Mesenchymal stem cell (in vitro differentiated cells and primary cell): ENCODE measurements at regions not wholly inside any gene's neighbourhood (a gene's known extent, or its start where the extent isn't known, plus 50 kb on each side); places are given as distances from the start of the nearest gene placed in this dataset.

Experiments used
- DNase-seq: peaks from one replicate; pipeline ENCODE4 v3.0.0-alpha.2; 2013
- H2AFZ ChIP-seq: one replicate; pipeline ENCODE4 v1.6.1; 2013; ENCODE audit warnings: low read depth, mild to moderate bottlenecking, control low read depth, inconsistent platforms, low read length, moderate library complexity
- H2AK5ac ChIP-seq: 2 replicates; pipeline ENCODE4 v1.6.1; 2013; ENCODE audit warnings: low read length, moderate library complexity, mild to moderate bottlenecking, inconsistent platforms; ENCODE audit not compliant: severe bottlenecking
- H2BK120ac ChIP-seq: one replicate; pipeline ENCODE4 v1.6.1; 2013; ENCODE audit warnings: low read depth, mild to moderate bottlenecking, inconsistent platforms, low read length, moderate library complexity
- H2BK12ac ChIP-seq, 2 experiments: one replicate each; pipeline ENCODE4 v1.6.1; 2013; ENCODE audit warnings: inconsistent platforms in 2 of 2, low read length in 2 of 2, mild to moderate bottlenecking in 2 of 2, moderate library complexity in 2 of 2, control low read depth in 1 of 2
- H2BK15ac ChIP-seq: one replicate; pipeline ENCODE4 v1.6.1; 2013; ENCODE audit warnings: mild to moderate bottlenecking, low read depth, inconsistent platforms; ENCODE audit not compliant: poor library complexity, severe bottlenecking
- H2BK5ac ChIP-seq: 2 replicates; pipeline ENCODE4 v1.6.1; 2013; ENCODE audit warnings: low read depth, mild to moderate bottlenecking, low read length, control low read depth, inconsistent platforms; ENCODE audit not compliant: poor library complexity, severe bottlenecking
- H3K14ac ChIP-seq, 2 experiments: one replicate each; pipeline ENCODE4 v1.6.1; 2013; ENCODE audit warnings: inconsistent platforms in 2 of 2, low read length in 2 of 2, control low read depth in 1 of 2, mild to moderate bottlenecking in 1 of 2, moderate library complexity in 1 of 2
- H3K18ac ChIP-seq, 2 experiments: one replicate each; pipeline ENCODE4 v1.6.1; 2013; ENCODE audit warnings: inconsistent platforms in 2 of 2, low read length in 2 of 2, control low read depth in 1 of 2, low read depth in 1 of 2, mild to moderate bottlenecking in 1 of 2
- H3K23ac ChIP-seq, 2 experiments: one replicate each; pipeline ENCODE4 v1.6.1; 2013; ENCODE audit warnings: inconsistent platforms in 2 of 2, low read length in 2 of 2, mild to moderate bottlenecking in 2 of 2, moderate library complexity in 2 of 2, control low read depth in 1 of 2
- H3K27ac ChIP-seq: 2 replicates; pipeline ENCODE4 v1.5.1; 2013; ENCODE audit warnings: mild to moderate bottlenecking, moderate library complexity, low read length, control low read depth, inconsistent platforms; ENCODE audit not compliant: poor library complexity, severe bottlenecking
- H3K27me3 ChIP-seq, 2 experiments: 2 replicates each; pipeline versions ENCODE4 v1.6.1 to v1.7.0; 2013; ENCODE audit warnings: low read length in 2 of 2, mild to moderate bottlenecking in 2 of 2, moderate library complexity in 2 of 2, control low read depth in 1 of 2, inconsistent platforms in 1 of 2; ENCODE audit not compliant: control insufficient read depth in 1 of 2, insufficient read depth in 1 of 2
- H3K36me3 ChIP-seq, 2 experiments: 2 replicates each; pipeline versions ENCODE4 v1.6.1 to v1.7.0; 2013; ENCODE audit warnings: low read length in 2 of 2, control low read depth in 1 of 2, inconsistent platforms in 1 of 2, low read depth in 1 of 2, mild to moderate bottlenecking in 1 of 2; ENCODE audit not compliant: insufficient read depth in 2 of 2, control insufficient read depth in 1 of 2
- H3K4ac ChIP-seq, 2 experiments: one replicate each; pipeline ENCODE4 v1.6.1; 2013; ENCODE audit warnings: inconsistent platforms in 2 of 2, low read length in 2 of 2, mild to moderate bottlenecking in 2 of 2, moderate library complexity in 2 of 2, control low read depth in 1 of 2, low read depth in 1 of 2
- H3K4me1 ChIP-seq: 2 replicates; pipeline ENCODE4 v1.6.1; 2013; ENCODE audit warnings: low read depth, low read length, control low read depth; ENCODE audit not compliant: control insufficient read depth, insufficient read depth
- H3K4me2 ChIP-seq: 2 replicates; pipeline ENCODE4 v1.6.1; 2013; ENCODE audit warnings: low read length, mild to moderate bottlenecking, inconsistent platforms; ENCODE audit not compliant: poor library complexity, severe bottlenecking
- H3K4me3 ChIP-seq, 2 experiments: 2 replicates each; pipeline versions ENCODE4 v1.5.1 to v1.7.0; 2013; ENCODE audit warnings: low read length in 2 of 2, mild to moderate bottlenecking in 2 of 2, control low read depth in 1 of 2, low read depth in 1 of 2; ENCODE audit not compliant: insufficient read depth in 1 of 2
- H3K79me1 ChIP-seq: replicated peaks from 2 replicates; pipeline ENCODE4 v1.6.1; 2013; ENCODE audit warnings: mild to moderate bottlenecking, control low read depth, low read length, inconsistent platforms; ENCODE audit not compliant: poor library complexity, severe bottlenecking
- H3K9ac ChIP-seq: 2 replicates; pipeline ENCODE4 v1.7.0; 2013; ENCODE audit warnings: mild to moderate bottlenecking, low read length, moderate library complexity
- H3K9me3 ChIP-seq: 2 replicates; pipeline ENCODE4 v1.7.0; 2013; ENCODE audit warnings: mild to moderate bottlenecking, low read length; ENCODE audit not compliant: control insufficient read depth
- H4K8ac ChIP-seq: one replicate; pipeline ENCODE4 v1.6.1; 2013; ENCODE audit warnings: inconsistent platforms, mild to moderate bottlenecking, low read length, moderate library complexity
- H4K91ac ChIP-seq: one replicate; pipeline ENCODE4 v1.6.1; 2013; ENCODE audit warnings: mild to moderate bottlenecking, low read length, inconsistent platforms
- WGBS: methylation state at CpG from one replicate; pipeline ENCODE4 v1.1.7; 2013; ENCODE audit warnings: mixed read lengths; 5-methylcytosine and 5-hydroxymethylcytosine counted together

DNA sequence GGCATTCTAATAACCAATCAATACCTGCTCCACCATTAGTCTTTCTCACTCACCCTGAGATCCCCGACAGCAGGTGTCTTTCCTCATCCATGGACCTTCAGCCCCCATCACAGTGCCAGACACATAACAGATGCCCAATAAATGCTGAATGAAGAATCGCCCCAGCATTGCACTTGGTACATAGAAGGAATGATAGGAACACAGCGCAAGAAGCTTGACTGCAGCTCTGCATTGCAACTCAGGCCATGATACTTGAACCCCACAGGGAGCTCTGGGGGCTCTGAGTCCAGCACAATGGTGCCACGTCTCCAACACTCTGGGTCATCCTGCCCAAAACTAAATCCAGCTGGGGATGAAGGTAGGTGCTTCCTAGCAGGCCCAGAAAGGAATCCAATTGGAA is 355.0 kb upstream of the SLC30A5 start:
- Histone ChIP-seq H2AFZ (no peak overlapping the region), H3K4me1 (no peaks in the 10 kb centered on the region), H2BK5ac (no peak overlapping the region), H3K23ac (no peak overlapping the region), H3K18ac (no peak overlapping the region), H3K4me2 (no peak overlapping the region), H4K8ac (no peak overlapping the region), H3K4me3 (no peak overlapping the region), H2BK12ac (no peak overlapping the region), H3K79me1 (no peaks in the 10 kb centered on the region), H2BK120ac (no peak overlapping the region), H3K4ac (no peak overlapping the region), H3K9ac (no peak overlapping the region), H3K14ac (no peak overlapping the region), H3K27ac (no peak overlapping the region), H3K9me3 (peaks cover 3% of the 10 kb centered on the region), H2BK15ac (no peak overlapping the region), H3K36me3 (no peaks in the 10 kb centered on the region), H3K27me3 (peaks cover 0 to 14% of the 10 kb centered on the region in 2 experiments), H2AK5ac (no peak overlapping the region), H4K91ac (no peak overlapping the region)
- 77% methylated on average over 4 of the region's 4 CpGs for WGBS
- no peak for DNase-seq

DNA sequence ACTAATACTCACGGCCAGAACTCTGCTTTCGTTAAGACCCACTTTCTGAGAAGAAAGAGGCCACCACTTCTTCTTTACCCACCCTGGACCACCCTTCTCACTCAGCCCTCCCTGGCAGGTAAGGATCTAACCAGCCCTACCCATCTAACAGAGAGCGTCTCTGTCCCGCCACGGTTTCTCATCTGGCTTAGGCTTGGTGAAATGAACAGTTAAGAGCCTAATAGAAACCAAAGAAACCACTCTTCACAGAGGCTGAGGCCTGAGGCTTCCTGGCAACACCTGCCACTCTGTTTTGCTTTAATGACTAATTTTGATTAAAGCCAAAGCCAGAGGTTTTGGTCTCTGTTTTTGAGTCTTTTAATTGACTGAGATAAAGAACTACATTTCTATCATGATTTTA is 354.1 kb upstream of the SLC30A5 start:
- Histone ChIP-seq H3K36me3 (no peaks in the 10 kb centered on the region), H2BK5ac (no peak overlapping the region), H2BK15ac (no peak overlapping the region), H3K9ac (no peak overlapping the region), H3K4me2 (no peak overlapping the region), H3K79me1 (no peaks in the 10 kb centered on the region), H3K4ac (no peak overlapping the region), H3K27ac (no peak overlapping the region), H4K91ac (no peak overlapping the region), H3K23ac (no peak overlapping the region), H3K4me1 (no peaks in the 10 kb centered on the region), H3K14ac (no peak overlapping the region), H3K4me3 (no peak overlapping the region), H2AFZ (no peak overlapping the region), H2AK5ac (no peak overlapping the region), H2BK12ac (no peak overlapping the region), H3K9me3 (peaks cover 3% of the 10 kb centered on the region), H3K18ac (no peak overlapping the region), H3K27me3 (peaks cover 0 to 14% of the 10 kb centered on the region in 2 experiments), H2BK120ac (no peak overlapping the region), H4K8ac (no peak overlapping the region)
- 97% methylated on average over 5 of the region's 5 CpGs for WGBS
- DNase-seq: no peak

DNA sequence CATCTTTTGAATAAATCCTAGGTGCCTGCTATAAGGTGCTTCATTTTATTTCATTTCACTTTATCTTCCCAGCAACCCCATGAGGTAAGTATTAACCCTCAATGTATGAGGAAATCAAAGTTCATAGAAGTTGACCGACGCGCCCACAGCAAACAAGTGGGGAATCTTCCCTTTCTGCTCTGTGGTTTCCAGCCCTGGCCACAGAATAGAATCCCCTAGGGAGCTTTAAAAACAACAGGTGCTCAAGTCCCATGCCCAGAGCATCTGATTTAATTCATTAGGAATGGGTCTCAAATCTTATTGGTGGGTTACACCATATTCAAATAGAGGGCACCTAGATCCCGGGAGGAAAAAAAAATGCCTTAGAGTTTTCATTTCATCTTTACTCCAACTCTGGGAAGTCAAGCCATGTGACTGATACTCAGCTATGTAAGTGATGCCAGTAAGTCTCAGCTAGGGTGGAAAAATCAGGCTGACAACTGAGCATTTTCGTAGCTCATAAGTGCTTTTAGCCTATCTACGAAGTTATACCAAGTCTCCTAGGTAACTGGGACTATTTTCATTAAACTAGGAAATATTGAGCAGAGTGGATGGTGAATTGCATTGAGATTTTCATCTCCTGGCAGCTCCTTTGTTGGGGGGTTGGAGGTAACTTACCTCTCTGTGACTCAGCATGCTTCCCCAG is 353.4 kb upstream of the SLC30A5 start:
- Histone ChIP-seq H2BK5ac (no peak overlapping the region), H3K23ac (no peak overlapping the region), H2AK5ac (no peak overlapping the region), H3K9ac (no peak overlapping the region), H2BK12ac (no peak overlapping the region), H3K79me1 (no peaks in the 10 kb centered on the region), H4K8ac (no peak overlapping the region), H2BK15ac (no peak overlapping the region), H4K91ac (no peak overlapping the region), H3K36me3 (no peaks in the 10 kb centered on the region), H3K9me3 (peaks cover 3% of the 10 kb centered on the region), H3K4me1 (no peaks in the 10 kb centered on the region), H3K27me3 (peaks cover 0 to 14% of the 10 kb centered on the region in 2 experiments), H2BK120ac (no peak overlapping the region), H3K27ac (no peak overlapping the region), H3K14ac (no peak overlapping the region), H3K4me2 (no peak overlapping the region), H3K4ac (no peak overlapping the region), H2AFZ (no peak overlapping the region), H3K4me3 (no peak overlapping the region), H3K18ac (no peak overlapping the region)
- DNase-seq: no peak
- WGBS: 96% methylated on average over 5 of the region's 6 CpGs

DNA sequence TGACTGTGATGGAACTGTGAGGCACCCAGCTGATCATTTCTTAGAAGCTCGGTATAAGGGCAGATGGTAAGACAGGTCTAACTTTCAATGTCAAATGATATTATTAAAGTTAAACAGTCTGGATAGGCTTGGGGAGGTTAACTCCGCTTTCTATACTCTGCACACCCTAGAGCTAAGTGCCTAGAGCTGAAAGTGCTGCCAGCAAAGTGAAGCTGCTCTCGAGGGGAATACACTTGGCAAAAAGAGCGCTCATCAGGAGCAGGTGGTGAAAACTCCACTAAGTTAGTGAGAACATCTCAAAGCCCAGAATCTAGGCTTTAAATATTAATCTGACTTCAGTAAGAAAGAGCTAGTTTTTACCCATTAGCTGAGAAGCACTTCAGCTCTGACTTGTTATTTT is 349.6 kb upstream of the SLC30A5 start:
- Histone ChIP-seq H3K27ac (no peak overlapping the region), H3K4ac (no peak overlapping the region), H3K4me3 (no peak overlapping the region), H3K79me1 (no peaks in the 10 kb centered on the region), H3K18ac (no peak overlapping the region), H2BK5ac (no peak overlapping the region), H3K36me3 (no peaks in the 10 kb centered on the region), H3K9ac (no peak overlapping the region), H3K4me2 (no peak overlapping the region), H2BK120ac (no peak overlapping the region), H2AK5ac (no peak overlapping the region), H2AFZ (no peak overlapping the region), H2BK15ac (no peak overlapping the region), H4K91ac (no peak overlapping the region), H3K23ac (no peak overlapping the region), H3K4me1 (no peaks in the 10 kb centered on the region), H3K14ac (no peak overlapping the region), H2BK12ac (no peak overlapping the region), H4K8ac (no peak overlapping the region), H3K27me3 (peaks cover 0 to 7% of the 10 kb centered on the region in 2 experiments), H3K9me3 (peaks cover 3% of the 10 kb centered on the region)
- WGBS: 94% methylated on average over 4 of the region's 4 CpGs
- no peak for DNase-seq
